Calu3 (cell line): ENCODE measurements at regions not wholly inside any gene's neighbourhood (a gene's known extent, or its start where the extent isn't known, plus 50 kb on each side); places are given as distances from the start of the nearest gene placed in this dataset.

ENCODE experiments used
- BruUV-seq: library from RNA; stranded (reverse); fragments of 400-500 nt; replicated peaks from 2 replicates; lab custom pipeline; 2021; lab: Mats Ljungman, UMichigan
- CTCF ChIA-PET: fragments of 300-600 bp; sonication (Branson Sonifier 250); formaldehyde crosslinking; loops from one replicate; lab custom pipeline; 2022; ENCODE audit warnings: antibody characterized with exemption; lab: Charles Lee
- DNase-seq: peaks from one replicate; pipeline ENCODE4 v3.0.0; 2022
- H3K27ac Mint-ChIP-seq: one replicate; pipeline ENCODE4 v1.8.0; 2022; ENCODE audit warnings: mixed read lengths; ENCODE audit not compliant: unreplicated experiment
- H3K27me3 Mint-ChIP-seq: one replicate; pipeline ENCODE4 v1.8.0; 2022; ENCODE audit warnings: mixed read lengths; ENCODE audit not compliant: unreplicated experiment
- H3K36me3 Mint-ChIP-seq: one replicate; pipeline ENCODE4 v1.8.0; 2022; ENCODE audit warnings: mild to moderate bottlenecking, moderate library complexity, mixed read lengths; ENCODE audit not compliant: insufficient read depth, unreplicated experiment
- H3K4me1 Mint-ChIP-seq: one replicate; pipeline ENCODE4 v1.8.0; 2022; ENCODE audit warnings: mild to moderate bottlenecking, low read depth, mixed read lengths; ENCODE audit not compliant: unreplicated experiment
- H3K4me3 Mint-ChIP-seq: one replicate; pipeline ENCODE4 v1.8.0; 2022; ENCODE audit warnings: mild to moderate bottlenecking, low read depth, moderate library complexity, mixed read lengths; ENCODE audit not compliant: unreplicated experiment
- H3K9me3 Mint-ChIP-seq: one replicate; pipeline ENCODE4 v1.8.0; 2022; ENCODE audit warnings: low read depth, mixed read lengths; ENCODE audit not compliant: unreplicated experiment
- CTCF ChIP-seq: fragments of 200-600 bp; IDR thresholded peaks from one replicate; pipeline ENCODE4 v1.8.0; 2022; ENCODE audit warnings: antibody characterized with exemption; ENCODE audit not compliant: unreplicated experiment
- intact Hi-C: fragments of 100-400 bp; cut with micrococcal nuclease; formaldehyde crosslinking; loops from one replicate; pipeline ENCODE4 v1.10.0; 2022; ENCODE audit not compliant: unreplicated experiment

- H3K27ac Mint-ChIP-seq, result no peak overlapping the region
- intact Hi-C loops, result no loop called here
- no peaks in the 10 kb centered on the region for H3K27me3 Mint-ChIP-seq
- no peaks in the 10 kb centered on the region for H3K36me3 Mint-ChIP-seq
- no peak for DNase-seq
- TF ChIP-seq CTCF, result no peak
- no peak overlapping the region for H3K4me3 Mint-ChIP-seq
- no peaks in the 10 kb centered on the region for H3K9me3 Mint-ChIP-seq
- CTCF ChIA-PET, result no interaction called here
- H3K4me1 Mint-ChIP-seq, result no peaks in the 10 kb centered on the region
- no TSS peak for BruUV-seq
Observed at GRCh38 chr20:22437354-22437753, 147.0 kb downstream of the FOXA2 start.

GRCh38 chr20:22431419-22431818 lies 153.0 kb downstream of the FOXA2 start:
- no TSS peak for BruUV-seq
- H3K36me3 Mint-ChIP-seq, result no peaks in the 10 kb centered on the region
- no peaks in the 10 kb centered on the region for H3K9me3 Mint-ChIP-seq
- no peak for DNase-seq
- TF ChIP-seq CTCF, result no peak
- intact Hi-C loops, result no loop called here
- no peak overlapping the region for H3K27ac Mint-ChIP-seq
- CTCF ChIA-PET, result no interaction called here
- no peak overlapping the region for H3K4me3 Mint-ChIP-seq
- H3K4me1 Mint-ChIP-seq, result no peaks in the 10 kb centered on the region
- H3K27me3 Mint-ChIP-seq, result no peaks in the 10 kb centered on the region

- no TSS peak for BruUV-seq
- DNase-seq, result no peak
- intact Hi-C loops, result no loop called here
- H3K27ac Mint-ChIP-seq, result no peak overlapping the region
- H3K36me3 Mint-ChIP-seq, result no peaks in the 10 kb centered on the region
- no peaks in the 10 kb centered on the region for H3K9me3 Mint-ChIP-seq
- H3K4me1 Mint-ChIP-seq, result no peaks in the 10 kb centered on the region
- CTCF ChIA-PET, result no interaction called here
- TF ChIP-seq CTCF, result no peak
- H3K4me3 Mint-ChIP-seq, result no peak overlapping the region
- no peaks in the 10 kb centered on the region for H3K27me3 Mint-ChIP-seq
Observed at GRCh38 chr20:22430746-22431168, 153.6 kb downstream of the FOXA2 start.

- no peak overlapping the region for H3K4me3 Mint-ChIP-seq
- no peaks in the 10 kb centered on the region for H3K27me3 Mint-ChIP-seq
- no peaks in the 10 kb centered on the region for H3K36me3 Mint-ChIP-seq
- DNase-seq, result no peak
- TF ChIP-seq CTCF, result no peak
- no peaks in the 10 kb centered on the region for H3K4me1 Mint-ChIP-seq
- BruUV-seq, result no TSS peak
- CTCF ChIA-PET, result no interaction called here
- intact Hi-C loops, result no loop called here
- no peaks in the 10 kb centered on the region for H3K9me3 Mint-ChIP-seq
- no peak overlapping the region for H3K27ac Mint-ChIP-seq
Observed at GRCh38 chr20:22430154-22430745, 154.1 kb downstream of the FOXA2 start.
